GM03348 (cell line): ENCODE measurements at regions not wholly inside any gene's neighbourhood (a gene's known extent, or its start where the extent isn't known, plus 50 kb on each side); places are given as distances from the start of the nearest gene placed in this dataset.
A peak's percentile ranks its signal among the peaks of the same experiment; 100 is the strongest.
"Not testable (repeated sequence)": the region's sequence is repeated elsewhere in the genome, so short reads cannot be mapped to it uniquely, and the experiment has no call there.

Source experiments
- DNase-seq: peaks from one replicate; pipeline ENCODE4 v3.0.0; 2012; ENCODE audit warnings: low spot score

- no peak for DNase-seq
These were observed 547.5 kb downstream of the TBC1D22A start for GRCh38 chr22:47309946-47310345.

- no peak for DNase-seq
These were observed 547.0 kb downstream of the TBC1D22A start for GRCh38 chr22:47309476-47309875.

- DNase-seq, result no peak
These were observed 546.4 kb downstream of the TBC1D22A start for GRCh38 chr22:47308886-47309285.

- no peak for DNase-seq
These were observed 545.4 kb downstream of the TBC1D22A start for GRCh38 chr22:47307822-47308221.

- DNase-seq, result peak; percentile 37
These were observed 544.9 kb downstream of the TBC1D22A start for GRCh38 chr22:47307326-47307725.

GRCh38 chr22:47304854-47305253 lies 542.4 kb downstream of the TBC1D22A start:
- DNase-seq, result no peak

- DNase-seq, result peak; percentile 6
These were observed 541.9 kb downstream of the TBC1D22A start for GRCh38 chr22:47304191-47304831.

- no peak for DNase-seq
These were observed 540.9 kb downstream of the TBC1D22A start for GRCh38 chr22:47303161-47303890.

- not testable (repeated sequence) for DNase-seq
These were observed 540.1 kb downstream of the TBC1D22A start for GRCh38 chr22:47302587-47302986.

- DNase-seq, result no peak
These were observed 539.5 kb downstream of the TBC1D22A start for GRCh38 chr22:47301820-47302475.

- DNase-seq, result no peak
These were observed 538.4 kb downstream of the TBC1D22A start for GRCh38 chr22:47300698-47301405.

GRCh38 chr22:47299863-47300697 lies 537.6 kb downstream of the TBC1D22A start:
- DNase-seq, result no peak

GRCh38 chr22:47299211-47299862 lies 536.9 kb downstream of the TBC1D22A start:
- DNase-seq, result no peak

- DNase-seq, result no peak
These were observed 535.8 kb downstream of the TBC1D22A start for GRCh38 chr22:47298017-47298785.

- no peak for DNase-seq
These were observed 535.0 kb downstream of the TBC1D22A start for GRCh38 chr22:47297261-47298016.

GRCh38 chr22:47296405-47297260 lies 534.2 kb downstream of the TBC1D22A start:
- DNase-seq, result no peak

GRCh38 chr22:47295982-47296381 lies 533.5 kb downstream of the TBC1D22A start:
- no peak for DNase-seq

- DNase-seq, result no peak
These were observed 532.9 kb downstream of the TBC1D22A start for GRCh38 chr22:47295226-47295901.
